HepG2 (cell line): ENCODE measurements at regions not wholly inside any gene's neighbourhood (a gene's known extent, or its start where the extent isn't known, plus 50 kb on each side); places are given as distances from the start of the nearest gene placed in this dataset.

Experiments
- ATAC-seq: fragments of 200-7000 bp; cut with Tn5 transposase; 3 replicates; pipeline ENCODE4 v1.9.1; 2020; ENCODE audit warnings: mild to moderate bottlenecking, moderate library complexity
- BruUV-seq: library from RNA; stranded (reverse); fragments of 400-500 nt; replicated peaks from 2 replicates; lab custom pipeline; 2021; lab: Mats Ljungman, UMichigan
- CTCF ChIA-PET: fragments of 300-600 bp; formaldehyde crosslinking; extraction: SDS; loops from one replicate; lab custom pipeline; 2021; ENCODE audit warnings: low total read pairs, inconsistent platforms, low intra/inter-chr PET ratio; lab: Yijun Ruan, JAX
- POLR2A ChIA-PET: fragments of 350-600 bp; sonication (Branson Sonifier 250); formaldehyde crosslinking; loops from one replicate; lab custom pipeline; 2020; ENCODE audit warnings: antibody characterized with exemption, inconsistent platforms; lab: Yijun Ruan, JAX
- DNase-seq: peaks from one replicate; pipeline ENCODE4 v3.0.0-alpha.2; 2015; ENCODE audit warnings: low spot score
- FAIRE-seq: peaks from 3 replicates; lab custom pipeline; 2011; peaks lifted over from hg19 to GRCh38; lab: Jason Lieb, UNC
- H2AFZ ChIP-seq: one replicate; pipeline ENCODE4 v1.6.1; 2011; ENCODE audit warnings: low read length, inconsistent platforms
- H3K27ac ChIP-seq: fragments of 300-600 bp; 3 replicates; pipeline ENCODE4 v1.8.0; 2011; ENCODE audit warnings: mixed run types, mild to moderate bottlenecking, mixed read lengths, low read length, inconsistent platforms; ENCODE audit not compliant: insufficient read depth; ENCODE audit errors: extremely low read length
- H3K27me3 ChIP-seq, 2 experiments: fragments of 200-600 bp in 1 of 2; 2 replicates in 1 of 2; 3 replicates in 1 of 2; pipeline versions ENCODE4 v1.6.0 to v1.8.0; 2011; ENCODE audit warnings: low read length in 2 of 2, mild to moderate bottlenecking in 2 of 2, moderate library complexity in 2 of 2, inconsistent platforms in 1 of 2; ENCODE audit not compliant: insufficient read depth in 2 of 2, control insufficient read depth in 1 of 2
- H3K36me3 ChIP-seq, 2 experiments: fragments of 200-600 bp in 1 of 2; replicated peaks in 1 of 2; 2 replicates in 1 of 2; 3 replicates in 1 of 2; pipeline versions ENCODE4 v1.5.1 to v1.8.0; 2011; ENCODE audit warnings: low read length in 2 of 2, inconsistent platforms in 1 of 2; ENCODE audit not compliant: insufficient read depth in 2 of 2, control insufficient read depth in 1 of 2
- H3K4me1 ChIP-seq: 2 replicates; pipeline ENCODE4 v1.5.1; 2012; ENCODE audit warnings: low read length, inconsistent platforms; ENCODE audit not compliant: insufficient read depth
- H3K4me2 ChIP-seq: 2 replicates; pipeline ENCODE4 v1.6.0; 2011; ENCODE audit warnings: low read depth, low read length, inconsistent platforms
- H3K4me3 ChIP-seq, 3 experiments: fragments of 200-600 bp in 1 of 3; sonication (generic), shearing (Covaris generic) in 1 of 3; replicated peaks in 1 of 3; 2 replicates each; pipeline ENCODE4 v1.5.1; 2011 to 2016; ENCODE audit warnings: low read length in 3 of 3, inconsistent platforms in 2 of 3, low read depth in 2 of 3, mild to moderate bottlenecking in 2 of 3, control low read depth in 1 of 3, mixed read lengths in 1 of 3; ENCODE audit not compliant: insufficient read depth in 1 of 3
- H3K79me2 ChIP-seq: one replicate; pipeline ENCODE4 v1.6.1; 2011; ENCODE audit warnings: low read length, inconsistent platforms; ENCODE audit not compliant: insufficient read depth
- H3K9ac ChIP-seq: 2 replicates; pipeline ENCODE4 v1.6.0; 2011; ENCODE audit warnings: mild to moderate bottlenecking, low read depth, low read length, inconsistent platforms; ENCODE audit not compliant: insufficient read depth
- H3K9me3 ChIP-seq: 2 replicates; pipeline ENCODE4 v1.5.1; 2012; ENCODE audit warnings: mild to moderate bottlenecking, low read length
- H4K20me1 ChIP-seq: 2 replicates; pipeline ENCODE4 v1.6.0; 2011; ENCODE audit warnings: inconsistent platforms, mild to moderate bottlenecking, low read length, moderate library complexity; ENCODE audit not compliant: insufficient read depth
- CCDC6 ChIP-seq: sonication (generic); formaldehyde crosslinking; IDR thresholded peaks from 2 replicates; pipeline ENCODE4 v1.8.1; 2022; ENCODE audit warnings: mild to moderate bottlenecking, missing genetic modification reagents, moderate library complexity
- DRAP1 ChIP-seq: IDR thresholded peaks from 2 replicates; pipeline ENCODE4 v1.6.1; 2016; ENCODE audit warnings: missing genetic modification reagents, missing compliant biosample characterization
- FUBP1 ChIP-seq: sonication (generic); formaldehyde crosslinking; IDR thresholded peaks from 2 replicates; pipeline ENCODE4 v1.5.1; 2020; ENCODE audit warnings: missing genetic modification reagents, mild to moderate bottlenecking, borderline replicate concordance
- HNRNPL ChIP-seq: fragments of 200-400 bp; formaldehyde crosslinking; IDR thresholded peaks from 2 replicates; pipeline ENCODE4 v1.6.1; 2017; ENCODE audit warnings: mild to moderate bottlenecking, low read depth, low read length
- SP4 ChIP-seq: sonication (generic); formaldehyde crosslinking; IDR thresholded peaks from 2 replicates; pipeline ENCODE4 v1.8.1; 2023; ENCODE audit warnings: mild to moderate bottlenecking, missing genetic modification reagents
- TERF1 ChIP-seq: sonication (generic); formaldehyde crosslinking; IDR thresholded peaks from 2 replicates; pipeline ENCODE4 v1.8.0; 2022; ENCODE audit warnings: mild to moderate bottlenecking, missing genetic modification reagents, moderate library complexity
- TRAFD1 ChIP-seq: sonication (generic); formaldehyde crosslinking; IDR thresholded peaks from 2 replicates; pipeline ENCODE4 v1.5.1; 2020; ENCODE audit warnings: missing genetic modification reagents, mild to moderate bottlenecking, borderline replicate concordance
- ZBTB37 ChIP-seq: sonication (generic); formaldehyde crosslinking; IDR thresholded peaks from 2 replicates; pipeline ENCODE4 v1.4.0; 2020; ENCODE audit warnings: mild to moderate bottlenecking, missing genetic modification reagents
- ZNF121 ChIP-seq: sonication (generic); formaldehyde crosslinking; IDR thresholded peaks from 2 replicates; pipeline ENCODE4 v1.5.0; 2020; ENCODE audit warnings: mild to moderate bottlenecking, missing genetic modification reagents
- ZNF317 ChIP-seq: sonication (generic); formaldehyde crosslinking; IDR thresholded peaks from 2 replicates; pipeline ENCODE4 v1.5.0; 2020; ENCODE audit warnings: mild to moderate bottlenecking, missing genetic modification reagents
- ZNF468 ChIP-seq: sonication (generic); formaldehyde crosslinking; IDR thresholded peaks from 2 replicates; pipeline ENCODE4 v1.8.0; 2022; ENCODE audit warnings: mild to moderate bottlenecking, moderate library complexity, missing genetic modification reagents
- ZNF512B ChIP-seq: sonication (generic); formaldehyde crosslinking; IDR thresholded peaks from 2 replicates; pipeline ENCODE4 v1.5.1; 2020; ENCODE audit warnings: missing genetic modification reagents, mild to moderate bottlenecking, borderline replicate concordance
- ZNF768 ChIP-seq: sonication (generic); formaldehyde crosslinking; IDR thresholded peaks from 2 replicates; pipeline ENCODE4 v1.4.0; 2020; ENCODE audit warnings: missing genetic modification reagents
- ZNF878 ChIP-seq: sonication (generic); formaldehyde crosslinking; IDR thresholded peaks from 2 replicates; pipeline ENCODE4 v1.8.1; 2023; ENCODE audit warnings: mild to moderate bottlenecking, missing genetic modification reagents, moderate library complexity
- ZSCAN29 ChIP-seq: sonication (generic); formaldehyde crosslinking; conservative IDR thresholded peaks from 2 replicates; pipeline ENCODE4 v1.4.0; 2020; ENCODE audit warnings: mild to moderate bottlenecking, missing genetic modification reagents
- in situ Hi-C: cut with HindIII; loops from 2 replicates; pipeline ENCODE4 v1.10.0; 2017; ENCODE audit warnings: low pct_unique_long_range_greater_than_20kb; ENCODE audit not compliant: extremely low pct_ligation_motif_present
- intact Hi-C: fragments of 100-400 bp; cut with micrococcal nuclease; formaldehyde crosslinking; loops from one replicate; pipeline ENCODE4 v1.10.0; 2022; ENCODE audit not compliant: unreplicated experiment

- no peak for TF ChIP-seq ZNF512B
- no peak for TF ChIP-seq ZNF317
- no peak for TF ChIP-seq DRAP1 (CRISPR knock-in tag)
Measured at GRCh38 chr5:117393125-117393524, 818.5 kb upstream of the SEMA6A start (continued).

- ATAC-seq, result no peak
- H3K27me3 ChIP-seq, result no peaks in the 10 kb centered on the region
- no peaks in the 10 kb centered on the region for H3K4me1 ChIP-seq
- intact Hi-C loops, result no loop called here
- no peak for DNase-seq
- H3K27ac ChIP-seq, result no peak overlapping the region
- ChIA-PET POLR2A (no interaction called here), CTCF (no interaction called here)
- no peaks in the 10 kb centered on the region for H3K36me3 ChIP-seq
- H3K4me2 ChIP-seq, result no peak overlapping the region
- H3K79me2 ChIP-seq, result no peaks in the 10 kb centered on the region
- H4K20me1 ChIP-seq, result no peaks in the 10 kb centered on the region
- H3K9me3 ChIP-seq, result no peaks in the 10 kb centered on the region
- H2AFZ ChIP-seq, result no peak overlapping the region
- no peak for FAIRE-seq
- in situ Hi-C loops, result no loop called here
- no peak overlapping the region for H3K4me3 ChIP-seq
- H3K9ac ChIP-seq, result no peak overlapping the region
- no TSS peak for BruUV-seq
- TF ChIP-seq ZSCAN29 (CRISPR knock-in tag) (no peak), ZBTB37 (no peak), SP4 (no peak), TRAFD1 (CRISPR knock-in tag) (no peak), FUBP1 (CRISPR knock-in tag) (no peak), ZNF878 (CRISPR knock-in tag) (no peak), TERF1 (CRISPR knock-in tag) (no peak), ZNF468 (CRISPR knock-in tag) (no peak), ZNF121 (no peak), HNRNPL (no peak), ZNF768 (CRISPR knock-in tag) (no peak), CCDC6 (no peak)
Measured at GRCh38 chr5:117380316-117380715, 805.7 kb upstream of the SEMA6A start.
